ENCODE measurements at regions not wholly inside any gene's neighbourhood (a gene's known extent, or its start where the extent isn't known, plus 50 kb on each side); places are given as distances from the start of the nearest gene placed in this dataset.

GRCh38 chr9:30522486-30522885, 1862.0 kb upstream of the ACO1 start:
- H3K4me3 ChIP-seq: no peak overlapping the region
- H4K20me1 ChIP-seq (ENCODE audit: control insufficient read depth, insufficient read depth): no peaks in the 10 kb centered on the region
- ChIA-PET SMC1A (ENCODE audit: uncharacterized antibody, unreplicated experiment) (no interaction called here), POLR2A (no interaction called here), RAD21 (ENCODE audit: unreplicated experiment) (no interaction called here), CTCF (no interaction called here)
- BruUV-seq (replicated peaks): no TSS peak
- H3K27ac ChIP-seq (ENCODE audit: control insufficient read depth, insufficient read depth): no peak overlapping the region
- no peaks in the 10 kb centered on the region for H3K4me1 ChIP-seq (ENCODE audit: control insufficient read depth, insufficient read depth, low read length)
- no peaks in the 10 kb centered on the region for H3K9me3 ChIP-seq (replicated peaks; ENCODE audit: control insufficient read depth, insufficient read depth, low read length)
- in situ Hi-C loops (cut with MboI) (no loop called here), intact Hi-C loops (cut with micrococcal nuclease; ENCODE audit: unreplicated experiment) (no loop called here)
- H3K27me3 ChIP-seq (replicated peaks in 1 of 2; ENCODE audit: control insufficient read depth in 2 of 2, insufficient read depth in 2 of 2, low read length in 1 of 2): no peaks in the 10 kb centered on the region
- H2AFZ ChIP-seq (ENCODE audit: control insufficient read depth, low read depth, low read length): no peak overlapping the region
- no peak overlapping the region for H3K9ac ChIP-seq (ENCODE audit: control insufficient read depth, insufficient read depth, low read length)
- DNase-seq (ENCODE audit: low read depth, low spot score) (no peak), ATAC-seq (no peak), FAIRE-seq (no peak)
- 0% methylated on average over 3 of the region's 3 CpGs for WGBS (ENCODE audit: insufficient coverage, insufficient replicate concordance, low lambda C conversion rate, missing lambda C conversion rate)
- no peak for TF ChIP-seq TARDBP (IDR thresholded peaks at IDR 0.05; ENCODE audit: borderline replicate concordance)
- no peak for TF ChIP-seq CBX5 (IDR thresholded peaks at IDR 0.05; ENCODE audit: low read depth)
- TF ChIP-seq ZNF687 (IDR thresholded peaks at IDR 0.05): no peak
- no peak for TF ChIP-seq MLLT1 (IDR thresholded peaks at IDR 0.05)
- no peak for TF ChIP-seq POLR2AphosphoS5 (IDR thresholded peaks at IDR 0.05; ENCODE audit: low read length)
- TF ChIP-seq CBFB (IDR thresholded peaks at IDR 0.05; ENCODE audit: low read depth): no peak
- TF ChIP-seq E4F1 (IDR thresholded peaks at IDR 0.05; ENCODE audit: borderline replicate concordance, partially characterized antibody): no peak
- no peak for TF ChIP-seq SREBF2 (IDR thresholded peaks at IDR 0.05; ENCODE audit: low read length)
- no peak for TF ChIP-seq CHD4 (IDR thresholded peaks at IDR 0.05)
- no peak for TF ChIP-seq KAT2A (conservative IDR thresholded peaks at IDR 0.05; ENCODE audit: control insufficient read depth, low read depth, low read length)
- TF ChIP-seq FOXK2 (IDR thresholded peaks at IDR 0.05): no peak
- TF ChIP-seq SREBF1 (IDR thresholded peaks at IDR 0.05; ENCODE audit: low read length): no peak
- no peak for TF ChIP-seq CREB1 (IDR thresholded peaks at IDR 0.05; ENCODE audit: low read depth)
- TF ChIP-seq TBL1XR1 (IDR thresholded peaks at IDR 0.05; ENCODE audit: low read depth, low read length): no peak
- TF ChIP-seq JUNB (IDR thresholded peaks at IDR 0.05): no peak
- no peak for TF ChIP-seq POLR2A (IDR thresholded peaks at IDR 0.05; ENCODE audit: low read depth, low read length)
- no peak overlapping the region for H3K4me2 ChIP-seq (ENCODE audit: control insufficient read depth, insufficient read depth)
- H3K36me3 ChIP-seq (ENCODE audit: control insufficient read depth in 2 of 2, insufficient read depth in 2 of 2, low read length in 1 of 2): no peaks in the 10 kb centered on the region
- H3K79me2 ChIP-seq (ENCODE audit: control insufficient read depth, insufficient read depth, low read length): no peaks in the 10 kb centered on the region
